Prostate gland (tissue), 2 donors: ENCODE measurements at regions not wholly inside any gene's neighbourhood (a gene's known extent, or its start where the extent isn't known, plus 50 kb on each side); places are given as distances from the start of the nearest gene placed in this dataset.

Experiments used
- POLR2A ChIP-seq: fragments of 450-650 bp; IDR thresholded peaks from one replicate; pipeline ENCODE4 v1.6.1; 2016; ENCODE audit warnings: antibody characterized with exemption, mild to moderate bottlenecking
- POLR2AphosphoS5 ChIP-seq: sonication (generic); formaldehyde crosslinking; IDR thresholded peaks from one replicate; pipeline ENCODE4 v1.6.1; 2017; ENCODE audit warnings: antibody characterized with exemption
- TF ChIP-seq, protein P1 (sequence below), 4 experiments: fragments of 200-600 bp in 2 of 4; fragments of 450-650 bp in 2 of 4; sonication (generic) in 2 of 4; IDR thresholded peaks; 1 replicate in 3 of 4; 2 replicates in 1 of 4; pipeline ENCODE4 v1.5.1; 2016 to 2019; ENCODE audit warnings: antibody characterized with exemption in 4 of 4, mild to moderate bottlenecking in 2 of 4, moderate library complexity in 2 of 4

DNA sequence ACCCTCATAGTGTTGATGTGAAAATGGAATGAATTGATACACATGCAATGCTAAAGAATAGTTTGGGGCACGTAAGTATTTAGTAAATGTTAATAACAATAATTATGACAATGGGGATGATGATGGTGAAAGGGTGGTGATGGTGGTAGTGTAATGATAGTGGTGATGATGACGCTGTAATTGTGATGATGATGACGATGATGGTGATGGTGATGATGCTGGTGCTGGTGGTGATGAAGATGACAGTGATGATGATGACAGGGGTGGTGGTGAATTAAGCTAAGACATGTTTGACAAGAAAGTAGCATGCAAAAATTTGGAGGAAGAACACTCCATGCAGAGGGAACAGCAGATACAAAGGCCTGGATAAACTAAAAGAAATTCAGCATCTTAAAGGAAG is 364.4 kb upstream of the API5 start:
- TF ChIP-seq, protein P1, sequence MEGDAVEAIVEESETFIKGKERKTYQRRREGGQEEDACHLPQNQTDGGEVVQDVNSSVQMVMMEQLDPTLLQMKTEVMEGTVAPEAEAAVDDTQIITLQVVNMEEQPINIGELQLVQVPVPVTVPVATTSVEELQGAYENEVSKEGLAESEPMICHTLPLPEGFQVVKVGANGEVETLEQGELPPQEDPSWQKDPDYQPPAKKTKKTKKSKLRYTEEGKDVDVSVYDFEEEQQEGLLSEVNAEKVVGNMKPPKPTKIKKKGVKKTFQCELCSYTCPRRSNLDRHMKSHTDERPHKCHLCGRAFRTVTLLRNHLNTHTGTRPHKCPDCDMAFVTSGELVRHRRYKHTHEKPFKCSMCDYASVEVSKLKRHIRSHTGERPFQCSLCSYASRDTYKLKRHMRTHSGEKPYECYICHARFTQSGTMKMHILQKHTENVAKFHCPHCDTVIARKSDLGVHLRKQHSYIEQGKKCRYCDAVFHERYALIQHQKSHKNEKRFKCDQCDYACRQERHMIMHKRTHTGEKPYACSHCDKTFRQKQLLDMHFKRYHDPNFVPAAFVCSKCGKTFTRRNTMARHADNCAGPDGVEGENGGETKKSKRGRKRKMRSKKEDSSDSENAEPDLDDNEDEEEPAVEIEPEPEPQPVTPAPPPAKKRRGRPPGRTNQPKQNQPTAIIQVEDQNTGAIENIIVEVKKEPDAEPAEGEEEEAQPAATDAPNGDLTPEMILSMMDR (IDR thresholded peaks at IDR 0.05) = no peak
- TF ChIP-seq POLR2AphosphoS5 (no peak), POLR2A (no peak)
